H1 (cell line): ENCODE measurements at regions not wholly inside any gene's neighbourhood (a gene's known extent, or its start where the extent isn't known, plus 50 kb on each side); places are given as distances from the start of the nearest gene placed in this dataset.

Experiments
- CTCF ChIA-PET: fragments of 300-600 bp; sonication (Branson Sonifier 250); formaldehyde crosslinking; loops from one replicate; lab custom pipeline; 2021; ENCODE audit not compliant: partially characterized antibody; lab: Charles Lee
- POLR2A ChIA-PET: fragments of 300-600 bp; sonication (Branson Sonifier 250); formaldehyde crosslinking; loops from one replicate; lab custom pipeline; 2021; ENCODE audit warnings: inconsistent platforms; ENCODE audit not compliant: partially characterized antibody; lab: Charles Lee
- DNase-seq, 2 experiments: peaks; one replicate each; pipeline versions ENCODE4 v3.0.0 to v3.0.0-alpha.2; 2010 to 2022; ENCODE audit warnings: low spot score in 2 of 2, low read depth in 1 of 2, mixed read lengths in 1 of 2
- FAIRE-seq: peaks from 2 replicates; lab custom pipeline; 2011; peaks lifted over from hg19 to GRCh38; lab: Jason Lieb, UNC
- H2AFZ ChIP-seq: 2 replicates; pipeline ENCODE4 v1.8.1; 2012; ENCODE audit warnings: low read length, inconsistent platforms
- H2AK5ac ChIP-seq: 2 replicates; pipeline ENCODE4 v1.6.1; 2013; ENCODE audit warnings: low read depth, low read length
- H2BK120ac ChIP-seq: replicated peaks from 2 replicates; pipeline ENCODE3; 2013; ENCODE audit warnings: low read depth, low read length, inconsistent platforms
- H2BK12ac ChIP-seq: 2 replicates; pipeline ENCODE4 v1.6.1; 2013; ENCODE audit warnings: low read depth, low read length
- H2BK15ac ChIP-seq: 2 replicates; pipeline ENCODE4 v1.6.1; 2013; ENCODE audit warnings: low read length
- H2BK20ac ChIP-seq: 2 replicates; pipeline ENCODE4 v1.6.1; 2013; ENCODE audit warnings: low read length
- H2BK5ac ChIP-seq: 2 replicates; pipeline ENCODE4 v1.6.1; 2013; ENCODE audit warnings: low read depth, low read length
- H3K14ac ChIP-seq: 2 replicates; pipeline ENCODE4 v1.6.1; 2013; ENCODE audit warnings: inconsistent platforms; ENCODE audit not compliant: insufficient read length
- H3K18ac ChIP-seq: 2 replicates; pipeline ENCODE4 v1.6.1; 2013; ENCODE audit warnings: low read length; ENCODE audit errors: extremely low read depth
- H3K23ac ChIP-seq: 2 replicates; pipeline ENCODE4 v1.6.1; 2013; ENCODE audit warnings: inconsistent platforms; ENCODE audit not compliant: insufficient read length
- H3K23me2 ChIP-seq: 2 replicates; pipeline ENCODE4 v1.6.1; 2013; ENCODE audit warnings: low read depth, low read length
- H3K27ac ChIP-seq: 2 replicates; pipeline ENCODE4 v1.6.1; 2011; ENCODE audit warnings: low read depth, low read length, inconsistent platforms
- H3K27me3 ChIP-seq, 4 experiments: replicated peaks in 1 of 4; 1 replicate in 1 of 4; 2 replicates in 3 of 4; pipeline versions ENCODE4 v1.6.1 to v1.8.1; 2011 to 2013; ENCODE audit warnings: low read length in 3 of 4, mild to moderate bottlenecking in 3 of 4, inconsistent platforms in 2 of 4, mixed read lengths in 2 of 4, moderate library complexity in 1 of 4; ENCODE audit not compliant: control insufficient read depth in 3 of 4, insufficient read depth in 3 of 4; ENCODE audit errors: extremely low read depth in 1 of 4
- H3K36me3 ChIP-seq, 4 experiments: 2 replicates each; pipeline versions ENCODE4 v1.6.1 to v1.8.1; 2011 to 2013; ENCODE audit warnings: mild to moderate bottlenecking in 4 of 4, low read length in 3 of 4, moderate library complexity in 2 of 4, control low read depth in 1 of 4, inconsistent platforms in 1 of 4; ENCODE audit not compliant: insufficient read depth in 4 of 4, control insufficient read depth in 2 of 4
- H3K4ac ChIP-seq: replicated peaks from 2 replicates; pipeline ENCODE3; 2013; ENCODE audit warnings: low read length, low read depth, mixed read lengths, inconsistent platforms; ENCODE audit not compliant: insufficient read length
- H3K4me1 ChIP-seq, 4 experiments: replicated peaks in 1 of 4; 1 replicate in 1 of 4; 2 replicates in 3 of 4; pipeline versions ENCODE4 v1.6.1 to v1.8.1; 2011 to 2013; ENCODE audit warnings: low read length in 3 of 4, inconsistent platforms in 2 of 4, mixed read lengths in 1 of 4; ENCODE audit not compliant: insufficient read depth in 4 of 4, control insufficient read depth in 3 of 4
- H3K4me2 ChIP-seq, 2 experiments: 2 replicates each; pipeline versions ENCODE4 v1.6.1 to v1.8.1; 2011 to 2013; ENCODE audit warnings: low read depth in 2 of 2, low read length in 2 of 2, control low read depth in 1 of 2, inconsistent platforms in 1 of 2, mild to moderate bottlenecking in 1 of 2; ENCODE audit not compliant: insufficient read depth in 1 of 2
- H3K4me3 ChIP-seq, 4 experiments: fragments of 200-600, 300-600 bp in 1 of 4; sonication (generic), shearing (Covaris generic), sonication (Bioruptor Twin) in 1 of 4; 2 replicates each; pipeline versions ENCODE4 v1.5.1 to v1.8.1; 2011 to 2016; ENCODE audit warnings: low read length in 4 of 4, low read depth in 3 of 4, control low read depth in 2 of 4, inconsistent platforms in 2 of 4, mild to moderate bottlenecking in 2 of 4, mixed read lengths in 1 of 4, moderate library complexity in 1 of 4; ENCODE audit not compliant: insufficient read depth in 2 of 4; ENCODE audit errors: extremely low read depth in 1 of 4
- H3K56ac ChIP-seq: replicated peaks from 2 replicates; pipeline ENCODE3; 2013; ENCODE audit warnings: low read depth, mild to moderate bottlenecking, mixed read lengths, low read length, inconsistent platforms; ENCODE audit not compliant: insufficient read length
- H3K79me1 ChIP-seq: 2 replicates; pipeline ENCODE4 v1.6.1; 2013; ENCODE audit warnings: low read depth, low read length, control low read depth
- H3K79me2 ChIP-seq, 2 experiments: 2 replicates each; pipeline versions ENCODE4 v1.6.1 to v1.8.1; 2012 to 2013; ENCODE audit warnings: low read length in 2 of 2, mild to moderate bottlenecking in 2 of 2, inconsistent platforms in 1 of 2; ENCODE audit not compliant: insufficient read depth in 2 of 2, control insufficient read depth in 1 of 2
- H3K9ac ChIP-seq, 4 experiments: replicated peaks in 1 of 4; 1 replicate in 1 of 4; 2 replicates in 3 of 4; pipeline versions ENCODE4 v1.6.1 to v1.8.1; 2011 to 2013; ENCODE audit warnings: low read depth in 3 of 4, low read length in 3 of 4, control low read depth in 2 of 4, mild to moderate bottlenecking in 2 of 4, moderate library complexity in 2 of 4, inconsistent platforms in 1 of 4; ENCODE audit errors: extremely low read depth in 1 of 4
- H3K9me3 ChIP-seq, 2 experiments: 2 replicates each; pipeline versions ENCODE4 v1.6.1 to v1.8.1; 2012 to 2013; ENCODE audit warnings: mild to moderate bottlenecking in 2 of 2, moderate library complexity in 2 of 2, control low read depth in 1 of 2, inconsistent platforms in 1 of 2, low read depth in 1 of 2, low read length in 1 of 2, mixed read lengths in 1 of 2; ENCODE audit not compliant: insufficient read depth in 2 of 2
- H4K20me1 ChIP-seq, 2 experiments: replicated peaks in 1 of 2; 2 replicates each; pipeline versions ENCODE3 to v1.8.1; 2011 to 2013; ENCODE audit warnings: inconsistent platforms in 2 of 2, low read length in 2 of 2, mild to moderate bottlenecking in 1 of 2; ENCODE audit not compliant: insufficient read depth in 2 of 2, control insufficient read depth in 1 of 2
- H4K5ac ChIP-seq: 2 replicates; pipeline ENCODE4 v1.6.1; 2013; ENCODE audit warnings: low read length, low read depth, mixed read lengths, inconsistent platforms; ENCODE audit not compliant: insufficient read length
- H4K8ac ChIP-seq: 2 replicates; pipeline ENCODE4 v1.8.0; 2013; ENCODE audit warnings: mild to moderate bottlenecking, moderate library complexity, low read length, inconsistent platforms; ENCODE audit not compliant: insufficient read depth; ENCODE audit errors: extremely low read depth
- H4K91ac ChIP-seq: replicated peaks from 2 replicates; pipeline ENCODE3; 2013; ENCODE audit warnings: low read length, mixed read lengths, inconsistent platforms; ENCODE audit not compliant: insufficient read length
- BCL11A ChIP-seq, 2 experiments: IDR thresholded peaks; one replicate each; pipeline ENCODE4 v1.6.1; 2011; ENCODE audit warnings: low read depth in 2 of 2, low read length in 2 of 2, mild to moderate bottlenecking in 2 of 2
- CBX5 ChIP-seq: fragments of 300-800, 300-1000 bp; sonication (generic); IDR thresholded peaks from 2 replicates; pipeline ENCODE4 v1.7.1; 2016; ENCODE audit warnings: antibody characterized with exemption, low read length, low read depth
- GABPA ChIP-seq: IDR thresholded peaks from 2 replicates; pipeline ENCODE4 v1.6.1; 2011; ENCODE audit warnings: mild to moderate bottlenecking, low read length, moderate library complexity, borderline replicate concordance; ENCODE audit not compliant: insufficient read depth
- GTF2F1 ChIP-seq: IDR thresholded peaks from 2 replicates; pipeline ENCODE4 v1.6.1; 2012; ENCODE audit warnings: low read depth, low read length, improper control_type of control experiment, borderline replicate concordance
- KDM1A ChIP-seq: fragments of 200-600, 300-600 bp; sonication (generic); IDR thresholded peaks from 2 replicates; pipeline ENCODE4 v1.7.1; 2016; ENCODE audit warnings: mild to moderate bottlenecking, low read length, borderline replicate concordance
- POLR2AphosphoS5 ChIP-seq: IDR thresholded peaks from 2 replicates; pipeline ENCODE4 v1.6.1; 2011; ENCODE audit warnings: low read depth, low read length
- RXRA ChIP-seq: IDR thresholded peaks from 2 replicates; pipeline ENCODE4 v1.6.1; 2011; ENCODE audit warnings: low read depth, mild to moderate bottlenecking, low read length, moderate library complexity; ENCODE audit not compliant: insufficient read depth
- SP4 ChIP-seq: IDR thresholded peaks from 2 replicates; pipeline ENCODE4 v1.6.1; 2012; ENCODE audit warnings: low read length, inconsistent platforms
- WGBS, 2 experiments: shearing (Covaris generic) in 1 of 2; methylation state at CpG; one replicate each; pipeline versions ENCODE4 v1.1.6 to v1.1.7; 2013 to 2015; ENCODE audit warnings: low lambda C conversion rate in 2 of 2, mixed read lengths in 2 of 2, inconsistent platforms in 1 of 2, low coverage in 1 of 2, missing lambda C conversion rate in 1 of 2; ENCODE audit not compliant: insufficient replicate concordance in 2 of 2, insufficient coverage in 1 of 2, insufficient read length in 1 of 2; ENCODE audit errors: extremely low coverage in 1 of 2, missing lambda C conversion rate in 1 of 2; 5-methylcytosine and 5-hydroxymethylcytosine counted together
- TF ChIP-seq, protein P1 (sequence below): IDR thresholded peaks from 2 replicates; pipeline ENCODE4 v1.6.1; 2012; ENCODE audit warnings: low read length, inconsistent platforms
- TF ChIP-seq, protein P2 (sequence below): IDR thresholded peaks from 2 replicates; pipeline ENCODE4 v1.6.1; 2012; ENCODE audit warnings: inconsistent platforms

DNA sequence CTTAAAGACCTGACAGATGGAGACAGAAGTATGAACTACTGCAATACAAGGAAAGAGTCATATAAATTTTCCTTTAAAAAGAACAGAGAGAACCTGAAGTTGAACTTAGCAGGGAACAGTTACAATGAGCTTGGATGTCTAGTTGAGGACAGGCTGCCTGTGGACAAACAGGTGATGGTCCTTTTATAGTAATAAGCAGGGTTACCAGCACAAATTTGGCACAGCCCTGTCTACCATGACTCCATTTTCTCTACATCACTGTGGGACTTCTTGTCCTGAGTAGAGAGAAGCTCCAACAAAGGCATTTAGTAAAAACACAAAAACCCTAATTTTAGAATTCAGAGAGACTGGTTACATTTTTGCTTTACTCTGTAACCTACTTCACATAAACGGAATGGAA is 448.1 kb downstream of the PLCL1 start:
- TF ChIP-seq RXRA (no peak), GABPA (no peak), CBX5 (no peak), GTF2F1 (no peak), POLR2AphosphoS5 (no peak), SP4 (no peak), KDM1A (no peak), BCL11A (IDR thresholded peaks at IDR 0.05; ENCODE audit: low read depth in 2 of 2, low read length in 2 of 2) (no peak)
- TF ChIP-seq, protein P1, sequence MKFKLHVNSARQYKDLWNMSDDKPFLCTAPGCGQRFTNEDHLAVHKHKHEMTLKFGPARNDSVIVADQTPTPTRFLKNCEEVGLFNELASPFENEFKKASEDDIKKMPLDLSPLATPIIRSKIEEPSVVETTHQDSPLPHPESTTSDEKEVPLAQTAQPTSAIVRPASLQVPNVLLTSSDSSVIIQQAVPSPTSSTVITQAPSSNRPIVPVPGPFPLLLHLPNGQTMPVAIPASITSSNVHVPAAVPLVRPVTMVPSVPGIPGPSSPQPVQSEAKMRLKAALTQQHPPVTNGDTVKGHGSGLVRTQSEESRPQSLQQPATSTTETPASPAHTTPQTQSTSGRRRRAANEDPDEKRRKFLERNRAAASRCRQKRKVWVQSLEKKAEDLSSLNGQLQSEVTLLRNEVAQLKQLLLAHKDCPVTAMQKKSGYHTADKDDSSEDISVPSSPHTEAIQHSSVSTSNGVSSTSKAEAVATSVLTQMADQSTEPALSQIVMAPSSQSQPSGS = no peak
- TF ChIP-seq, protein P2, sequence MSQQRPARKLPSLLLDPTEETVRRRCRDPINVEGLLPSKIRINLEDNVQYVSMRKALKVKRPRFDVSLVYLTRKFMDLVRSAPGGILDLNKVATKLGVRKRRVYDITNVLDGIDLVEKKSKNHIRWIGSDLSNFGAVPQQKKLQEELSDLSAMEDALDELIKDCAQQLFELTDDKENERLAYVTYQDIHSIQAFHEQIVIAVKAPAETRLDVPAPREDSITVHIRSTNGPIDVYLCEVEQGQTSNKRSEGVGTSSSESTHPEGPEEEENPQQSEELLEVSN = no peak
- Histone ChIP-seq H3K9ac (no peak overlapping the region), H3K79me2 (no peaks in the 10 kb centered on the region), H2BK12ac (no peak overlapping the region), H2BK120ac (no peak overlapping the region), H3K9me3 (no peaks in the 10 kb centered on the region), H3K4me3 (no peak overlapping the region), H4K20me1 (no peaks in the 10 kb centered on the region), H3K56ac (no peak overlapping the region), H3K18ac (no peak overlapping the region), H3K27me3 (no peaks in the 10 kb centered on the region), H2AK5ac (no peak overlapping the region), H3K79me1 (no peaks in the 10 kb centered on the region), H2AFZ (no peak overlapping the region), H4K5ac (no peak overlapping the region), H3K4me1 (no peaks in the 10 kb centered on the region), H3K27ac (no peak overlapping the region), H3K4me2 (no peak overlapping the region), H2BK20ac (no peak overlapping the region), H2BK5ac (no peak overlapping the region), H3K23me2 (no peaks in the 10 kb centered on the region), H3K4ac (no peak overlapping the region), H3K36me3 (no peaks in the 10 kb centered on the region), H4K8ac (no peak overlapping the region), H3K23ac (no peak overlapping the region), H2BK15ac (no peak overlapping the region), H3K14ac (no peak overlapping the region), H4K91ac (no peak overlapping the region)
- POLR2A ChIA-PET = no interaction called here
- WGBS, 2 experiments = 88% methylated on average over 1 of the region's 1 CpG; no CpG with 5 or more reads in 1 of the 2 experiments
- CTCF ChIA-PET = interaction anchor here (1.1 kb wide), 1 partner anchor 9 kb away, joined by 3 read pairs; no protein-coding TSS in a partner anchor
- no peak for FAIRE-seq
- no peak for DNase-seq
